WTC11 (cell line): ENCODE measurements at regions not wholly inside any gene's neighbourhood (a gene's known extent, or its start where the extent isn't known, plus 50 kb on each side); places are given as distances from the start of the nearest gene placed in this dataset.

Source experiments
- ATAC-seq: fragments of 200-7000 bp; cut with Tn5 transposase; 2 replicates; pipeline ENCODE4 v1.10.0; 2021; ENCODE audit warnings: mild to moderate bottlenecking, moderate library complexity
- CTCF ChIA-PET: fragments of 300-600 bp; sonication (Branson Sonifier 250); formaldehyde crosslinking; loops from one replicate; lab custom pipeline; 2021; ENCODE audit warnings: antibody characterized with exemption; lab: Charles Lee
- POLR2A ChIA-PET: fragments of 350-600 bp; sonication (Branson Sonifier 250); formaldehyde crosslinking; loops from one replicate; lab custom pipeline; 2021; ENCODE audit warnings: antibody characterized with exemption; lab: Charles Lee
- DNase-seq: peaks from one replicate; pipeline ENCODE4 v3.0.0; 2021; ENCODE audit warnings: low spot score
- H3K27ac Mint-ChIP-seq: 2 replicates; pipeline ENCODE4 v1.8.0; 2021; ENCODE audit warnings: mixed read lengths
- H3K27me3 Mint-ChIP-seq: 2 replicates; pipeline ENCODE4 v1.8.0; 2021; ENCODE audit warnings: low read depth, mild to moderate bottlenecking, moderate library complexity, mixed read lengths
- H3K36me3 Mint-ChIP-seq: 2 replicates; pipeline ENCODE4 v1.8.0; 2021; ENCODE audit warnings: mixed read lengths
- H3K4me1 Mint-ChIP-seq: 2 replicates; pipeline ENCODE4 v1.8.0; 2022; ENCODE audit warnings: mixed read lengths
- H3K4me3 Mint-ChIP-seq: 2 replicates; pipeline ENCODE4 v1.8.0; 2021; ENCODE audit warnings: mild to moderate bottlenecking, moderate library complexity, mixed read lengths
- H3K9me3 Mint-ChIP-seq: 2 replicates; pipeline ENCODE4 v1.8.0; 2021; ENCODE audit warnings: mixed read lengths
- ATF6 ChIP-seq: sonication (generic); formaldehyde crosslinking; IDR thresholded peaks from 2 replicates; pipeline ENCODE4 v1.8.1; 2023; ENCODE audit warnings: mild to moderate bottlenecking, missing genetic modification reagents
- ETV6 ChIP-seq: sonication (generic); formaldehyde crosslinking; IDR thresholded peaks from 2 replicates; pipeline ENCODE4 v1.8.1; 2022; ENCODE audit warnings: mild to moderate bottlenecking, missing genetic modification reagents
- FOXK1 ChIP-seq: sonication (generic); formaldehyde crosslinking; IDR thresholded peaks from 2 replicates; pipeline ENCODE4 v1.8.0; 2022; ENCODE audit warnings: mild to moderate bottlenecking, moderate library complexity, missing genetic modification reagents
- GRHL2 ChIP-seq: fragments of 250-450 bp; sonication (Bioruptor Pico); IDR thresholded peaks from 2 replicates; pipeline ENCODE4 v1.8.0; 2022; ENCODE audit warnings: mild to moderate bottlenecking, moderate library complexity; ENCODE audit not compliant: insufficient replicate concordance, severe bottlenecking
- JUN ChIP-seq: sonication (generic); formaldehyde crosslinking; IDR thresholded peaks from 2 replicates; pipeline ENCODE4 v1.8.0; 2023; ENCODE audit warnings: mild to moderate bottlenecking, missing genetic modification reagents
- MYBL2 ChIP-seq: sonication (generic); formaldehyde crosslinking; IDR thresholded peaks from 2 replicates; pipeline ENCODE4 v1.8.1; 2023; ENCODE audit warnings: mild to moderate bottlenecking, moderate library complexity, missing genetic modification reagents
- NFE2L1 ChIP-seq: sonication (generic); formaldehyde crosslinking; IDR thresholded peaks from 2 replicates; pipeline ENCODE4 v1.8.1; 2023; ENCODE audit warnings: missing genetic modification reagents
- NR1H2 ChIP-seq: sonication (generic); formaldehyde crosslinking; IDR thresholded peaks from 2 replicates; pipeline ENCODE4 v1.9.0; 2021; ENCODE audit warnings: mild to moderate bottlenecking, moderate library complexity, missing genetic modification reagents
- RORB ChIP-seq: fragments of 250-450 bp; sonication (Bioruptor Pico); IDR thresholded peaks from 2 replicates; pipeline ENCODE4 v1.9.0; 2021; ENCODE audit warnings: mild to moderate bottlenecking
- SMAD4 ChIP-seq: sonication (generic); formaldehyde crosslinking; IDR thresholded peaks from 2 replicates; pipeline ENCODE4 v1.8.0; 2022; ENCODE audit warnings: mild to moderate bottlenecking, missing genetic modification reagents
- TP53 ChIP-seq: sonication (generic); formaldehyde crosslinking; IDR thresholded peaks from 2 replicates; pipeline ENCODE4 v1.8.1; 2023; ENCODE audit warnings: mild to moderate bottlenecking, missing genetic modification reagents
- USF2 ChIP-seq: sonication (generic); formaldehyde crosslinking; IDR thresholded peaks from 2 replicates; pipeline ENCODE4 v1.8.1; 2023; ENCODE audit warnings: mild to moderate bottlenecking, missing genetic modification reagents, moderate library complexity
- ZNF671 ChIP-seq: fragments of 250-450 bp; sonication (Bioruptor Pico); IDR thresholded peaks from 2 replicates; pipeline ENCODE4 v1.8.0; 2021; ENCODE audit warnings: mild to moderate bottlenecking
- TF ChIP-seq, protein P1 (sequence below): fragments of 250-450 bp; sonication (Bioruptor Pico); IDR thresholded peaks from 2 replicates; pipeline ENCODE4 v1.9.0; 2021; ENCODE audit warnings: mild to moderate bottlenecking, borderline replicate concordance
- TF ChIP-seq, protein P2 (sequence below): fragments of 200-600 bp; IDR thresholded peaks from 2 replicates; pipeline ENCODE4 v1.8.0; 2022; ENCODE audit warnings: antibody characterized with exemption
- TF ChIP-seq, protein P3 (sequence below): sonication (generic); formaldehyde crosslinking; IDR thresholded peaks from 2 replicates; pipeline ENCODE4 v1.8.1; 2023; ENCODE audit warnings: mild to moderate bottlenecking, missing genetic modification reagents, borderline replicate concordance

DNA sequence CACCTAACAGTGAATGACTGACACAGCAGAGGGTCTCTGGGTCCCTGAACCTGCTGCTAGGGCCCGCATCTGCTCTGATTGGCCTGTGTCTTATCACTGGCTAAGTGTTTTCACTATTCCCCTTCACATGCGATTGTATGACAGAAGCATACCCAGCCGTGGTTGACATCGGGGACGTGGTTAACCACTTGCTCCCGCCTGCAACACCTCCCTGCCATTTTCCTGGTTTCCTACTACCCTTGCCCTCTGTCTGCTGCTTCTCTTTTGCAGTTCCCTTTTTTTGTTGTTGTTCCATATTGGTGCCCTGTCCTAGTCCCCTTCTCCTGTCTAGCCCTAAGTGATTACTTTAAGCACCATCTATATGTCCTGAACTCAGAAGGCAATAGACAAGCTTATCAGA is 177.0 kb downstream of the RGS9 start (continued):
- TF ChIP-seq, protein P1, sequence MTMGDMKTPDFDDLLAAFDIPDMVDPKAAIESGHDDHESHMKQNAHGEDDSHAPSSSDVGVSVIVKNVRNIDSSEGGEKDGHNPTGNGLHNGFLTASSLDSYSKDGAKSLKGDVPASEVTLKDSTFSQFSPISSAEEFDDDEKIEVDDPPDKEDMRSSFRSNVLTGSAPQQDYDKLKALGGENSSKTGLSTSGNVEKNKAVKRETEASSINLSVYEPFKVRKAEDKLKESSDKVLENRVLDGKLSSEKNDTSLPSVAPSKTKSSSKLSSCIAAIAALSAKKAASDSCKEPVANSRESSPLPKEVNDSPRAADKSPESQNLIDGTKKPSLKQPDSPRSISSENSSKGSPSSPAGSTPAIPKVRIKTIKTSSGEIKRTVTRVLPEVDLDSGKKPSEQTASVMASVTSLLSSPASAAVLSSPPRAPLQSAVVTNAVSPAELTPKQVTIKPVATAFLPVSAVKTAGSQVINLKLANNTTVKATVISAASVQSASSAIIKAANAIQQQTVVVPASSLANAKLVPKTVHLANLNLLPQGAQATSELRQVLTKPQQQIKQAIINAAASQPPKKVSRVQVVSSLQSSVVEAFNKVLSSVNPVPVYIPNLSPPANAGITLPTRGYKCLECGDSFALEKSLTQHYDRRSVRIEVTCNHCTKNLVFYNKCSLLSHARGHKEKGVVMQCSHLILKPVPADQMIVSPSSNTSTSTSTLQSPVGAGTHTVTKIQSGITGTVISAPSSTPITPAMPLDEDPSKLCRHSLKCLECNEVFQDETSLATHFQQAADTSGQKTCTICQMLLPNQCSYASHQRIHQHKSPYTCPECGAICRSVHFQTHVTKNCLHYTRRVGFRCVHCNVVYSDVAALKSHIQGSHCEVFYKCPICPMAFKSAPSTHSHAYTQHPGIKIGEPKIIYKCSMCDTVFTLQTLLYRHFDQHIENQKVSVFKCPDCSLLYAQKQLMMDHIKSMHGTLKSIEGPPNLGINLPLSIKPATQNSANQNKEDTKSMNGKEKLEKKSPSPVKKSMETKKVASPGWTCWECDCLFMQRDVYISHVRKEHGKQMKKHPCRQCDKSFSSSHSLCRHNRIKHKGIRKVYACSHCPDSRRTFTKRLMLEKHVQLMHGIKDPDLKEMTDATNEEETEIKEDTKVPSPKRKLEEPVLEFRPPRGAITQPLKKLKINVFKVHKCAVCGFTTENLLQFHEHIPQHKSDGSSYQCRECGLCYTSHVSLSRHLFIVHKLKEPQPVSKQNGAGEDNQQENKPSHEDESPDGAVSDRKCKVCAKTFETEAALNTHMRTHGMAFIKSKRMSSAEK (CRISPR knock-in tag): no peak
- TF ChIP-seq, protein P2, sequence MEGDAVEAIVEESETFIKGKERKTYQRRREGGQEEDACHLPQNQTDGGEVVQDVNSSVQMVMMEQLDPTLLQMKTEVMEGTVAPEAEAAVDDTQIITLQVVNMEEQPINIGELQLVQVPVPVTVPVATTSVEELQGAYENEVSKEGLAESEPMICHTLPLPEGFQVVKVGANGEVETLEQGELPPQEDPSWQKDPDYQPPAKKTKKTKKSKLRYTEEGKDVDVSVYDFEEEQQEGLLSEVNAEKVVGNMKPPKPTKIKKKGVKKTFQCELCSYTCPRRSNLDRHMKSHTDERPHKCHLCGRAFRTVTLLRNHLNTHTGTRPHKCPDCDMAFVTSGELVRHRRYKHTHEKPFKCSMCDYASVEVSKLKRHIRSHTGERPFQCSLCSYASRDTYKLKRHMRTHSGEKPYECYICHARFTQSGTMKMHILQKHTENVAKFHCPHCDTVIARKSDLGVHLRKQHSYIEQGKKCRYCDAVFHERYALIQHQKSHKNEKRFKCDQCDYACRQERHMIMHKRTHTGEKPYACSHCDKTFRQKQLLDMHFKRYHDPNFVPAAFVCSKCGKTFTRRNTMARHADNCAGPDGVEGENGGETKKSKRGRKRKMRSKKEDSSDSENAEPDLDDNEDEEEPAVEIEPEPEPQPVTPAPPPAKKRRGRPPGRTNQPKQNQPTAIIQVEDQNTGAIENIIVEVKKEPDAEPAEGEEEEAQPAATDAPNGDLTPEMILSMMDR: no peak
- no peak for TF ChIP-seq ZNF671 (CRISPR knock-in tag)
- TF ChIP-seq JUN (CRISPR knock-in tag): no peak

GRCh38 chr17:65312718-65313377 is 175.7 kb downstream of the RGS9 start:
- Mint-ChIP-seq H3K27me3 (no peaks in the 10 kb centered on the region), H3K4me3 (no peak overlapping the region), H3K36me3 (no peaks in the 10 kb centered on the region), H3K9me3 (no peaks in the 10 kb centered on the region), H3K27ac (peak overlapping the region; percentile 46), H3K4me1 (peaks cover 17% of the 10 kb centered on the region)
- ATAC-seq (no peak; the same call in 1 of the 2 replicates), DNase-seq (no peak)
- TF ChIP-seq TP53 (CRISPR knock-in tag) (no peak), ZNF671 (CRISPR knock-in tag) (no peak), ETV6 (no peak), MYBL2 (CRISPR knock-in tag) (no peak), SMAD4 (no peak), NR1H2 (CRISPR knock-in tag) (no peak), FOXK1 (CRISPR knock-in tag) (no peak)
- TF ChIP-seq, protein P3, sequence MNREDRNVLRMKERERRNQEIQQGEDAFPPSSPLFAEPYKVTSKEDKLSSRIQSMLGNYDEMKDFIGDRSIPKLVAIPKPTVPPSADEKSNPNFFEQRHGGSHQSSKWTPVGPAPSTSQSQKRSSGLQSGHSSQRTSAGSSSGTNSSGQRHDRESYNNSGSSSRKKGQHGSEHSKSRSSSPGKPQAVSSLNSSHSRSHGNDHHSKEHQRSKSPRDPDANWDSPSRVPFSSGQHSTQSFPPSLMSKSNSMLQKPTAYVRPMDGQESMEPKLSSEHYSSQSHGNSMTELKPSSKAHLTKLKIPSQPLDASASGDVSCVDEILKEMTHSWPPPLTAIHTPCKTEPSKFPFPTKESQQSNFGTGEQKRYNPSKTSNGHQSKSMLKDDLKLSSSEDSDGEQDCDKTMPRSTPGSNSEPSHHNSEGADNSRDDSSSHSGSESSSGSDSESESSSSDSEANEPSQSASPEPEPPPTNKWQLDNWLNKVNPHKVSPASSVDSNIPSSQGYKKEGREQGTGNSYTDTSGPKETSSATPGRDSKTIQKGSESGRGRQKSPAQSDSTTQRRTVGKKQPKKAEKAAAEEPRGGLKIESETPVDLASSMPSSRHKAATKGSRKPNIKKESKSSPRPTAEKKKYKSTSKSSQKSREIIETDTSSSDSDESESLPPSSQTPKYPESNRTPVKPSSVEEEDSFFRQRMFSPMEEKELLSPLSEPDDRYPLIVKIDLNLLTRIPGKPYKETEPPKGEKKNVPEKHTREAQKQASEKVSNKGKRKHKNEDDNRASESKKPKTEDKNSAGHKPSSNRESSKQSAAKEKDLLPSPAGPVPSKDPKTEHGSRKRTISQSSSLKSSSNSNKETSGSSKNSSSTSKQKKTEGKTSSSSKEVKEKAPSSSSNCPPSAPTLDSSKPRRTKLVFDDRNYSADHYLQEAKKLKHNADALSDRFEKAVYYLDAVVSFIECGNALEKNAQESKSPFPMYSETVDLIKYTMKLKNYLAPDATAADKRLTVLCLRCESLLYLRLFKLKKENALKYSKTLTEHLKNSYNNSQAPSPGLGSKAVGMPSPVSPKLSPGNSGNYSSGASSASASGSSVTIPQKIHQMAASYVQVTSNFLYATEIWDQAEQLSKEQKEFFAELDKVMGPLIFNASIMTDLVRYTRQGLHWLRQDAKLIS (CRISPR knock-in tag): no peak
- ChIA-PET POLR2A (no interaction called here), CTCF (interaction anchor here (0.9 to 4.6 kb wide), 3 partner anchors 18 to 246 kb away, joined by 3 to 27 read pairs (median 4); no protein-coding TSS in a partner anchor)

- ChIA-PET CTCF (interaction anchor here (0.5 to 4.6 kb wide), 3 partner anchors 17 to 838 kb away, joined by 3 to 27 read pairs (median 3); no protein-coding TSS in a partner anchor), POLR2A (no interaction called here)
- no peak for DNase-seq
- peaks cover 22% of the 10 kb centered on the region for H3K4me1 Mint-ChIP-seq
- no peak for TF ChIP-seq RORB (CRISPR knock-in tag)
- no peak for TF ChIP-seq GRHL2 (CRISPR knock-in tag)
- no peak for TF ChIP-seq ATF6 (CRISPR knock-in tag)
- TF ChIP-seq ZNF671 (CRISPR knock-in tag): no peak
- TF ChIP-seq USF2 (CRISPR knock-in tag): no peak
- TF ChIP-seq NFE2L1 (CRISPR knock-in tag): no peak
- TF ChIP-seq, all 79 proteins: peak for 0
- no peaks in the 10 kb centered on the region for H3K36me3 Mint-ChIP-seq
- no peaks in the 10 kb centered on the region for H3K27me3 Mint-ChIP-seq
- H3K9me3 Mint-ChIP-seq: 0 out of 2 replicates have a peak, but pooled peaks cover 4% of the 10 kb centered on the region
- no peak overlapping the region for H3K27ac Mint-ChIP-seq
- H3K4me3 Mint-ChIP-seq: no peak overlapping the region
- ATAC-seq: no peak
Observed at GRCh38 chr17:65311261-65311660, 174.1 kb downstream of the RGS9 start.
